KMS-11 (cell line): ENCODE measurements at regions not wholly inside any gene's neighbourhood (a gene's known extent, or its start where the extent isn't known, plus 50 kb on each side); places are given as distances from the start of the nearest gene placed in this dataset.

ENCODE experiments used
- H2AFZ ChIP-seq: fragments of 200-600 bp; sonication (generic); 2 replicates; pipeline ENCODE4 v1.6.1; 2016; ENCODE audit warnings: antibody characterized with exemption, mixed run types, low read depth
- H3K27ac ChIP-seq: fragments of 200-600 bp; sonication (generic); 2 replicates; pipeline ENCODE4 v1.6.1; 2016; ENCODE audit warnings: mild to moderate bottlenecking, mixed run types
- H3K27me3 ChIP-seq: fragments of 200-600 bp; sonication (generic); 2 replicates; pipeline ENCODE4 v1.6.1; 2017; ENCODE audit warnings: mild to moderate bottlenecking, low read depth, mixed run types, moderate library complexity; ENCODE audit not compliant: insufficient read depth
- H3K36me3 ChIP-seq: fragments of 200-600 bp; sonication (generic); 2 replicates; pipeline ENCODE4 v1.6.1; 2017; ENCODE audit warnings: mild to moderate bottlenecking, mixed run types; ENCODE audit not compliant: insufficient read depth
- H3K4me1 ChIP-seq: fragments of 200-600 bp; sonication (generic); 2 replicates; pipeline ENCODE4 v1.6.1; 2016; ENCODE audit warnings: mild to moderate bottlenecking, low read depth, mixed run types; ENCODE audit not compliant: poor library complexity, severe bottlenecking
- H3K4me2 ChIP-seq: fragments of 200-600 bp; sonication (generic); 2 replicates; pipeline ENCODE4 v1.7.0; 2016; ENCODE audit warnings: mild to moderate bottlenecking, mixed run types
- H3K4me3 ChIP-seq: fragments of 200-600 bp; sonication (generic); IDR thresholded peaks from 2 replicates; pipeline ENCODE4 v1.6.1; 2017; ENCODE audit warnings: low read depth, low read length, mixed read lengths; ENCODE audit not compliant: insufficient read depth
- H3K79me2 ChIP-seq: fragments of 200-600 bp; sonication (generic); 2 replicates; pipeline ENCODE4 v1.6.1; 2016; ENCODE audit warnings: low read depth, mixed run types; ENCODE audit not compliant: insufficient read depth
- H3K9ac ChIP-seq: fragments of 200-600 bp; sonication (generic); 2 replicates; pipeline ENCODE4 v1.6.1; 2016; ENCODE audit warnings: mild to moderate bottlenecking, mixed run types
- H4K20me1 ChIP-seq: fragments of 200-600 bp; sonication (generic); 2 replicates; pipeline ENCODE4 v1.6.1; 2016; ENCODE audit warnings: mild to moderate bottlenecking, mixed run types; ENCODE audit not compliant: insufficient read depth
- TF ChIP-seq, protein P1 (sequence below): fragments of 200-600 bp; sonication (generic); conservative IDR thresholded peaks from 2 replicates; pipeline ENCODE4 v1.6.1; 2017; ENCODE audit warnings: low read depth, mild to moderate bottlenecking, antibody characterized with exemption, low read length, moderate library complexity, mixed read lengths

DNA sequence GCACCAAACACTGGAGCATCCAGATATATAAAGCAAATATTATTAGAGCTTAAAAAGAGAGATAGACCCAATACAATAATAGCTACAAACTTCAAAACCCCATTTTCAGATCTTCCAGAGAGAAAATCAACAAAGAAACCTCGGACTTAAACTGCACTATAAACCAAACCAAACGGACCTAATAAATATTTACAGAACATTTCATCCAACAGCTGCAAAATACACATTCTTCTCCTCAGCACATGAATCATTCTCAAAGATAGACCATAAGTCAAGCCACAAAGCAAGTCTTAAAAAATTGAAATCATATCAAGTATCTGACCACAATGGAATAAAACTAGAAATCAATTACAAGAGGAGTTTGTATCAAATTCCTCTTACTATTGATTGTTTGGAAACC lies 140.2 kb upstream of the OTOS start:
- no peaks in the 10 kb centered on the region for H3K36me3 ChIP-seq
- H2AFZ ChIP-seq = no peak overlapping the region
- H4K20me1 ChIP-seq = no peaks in the 10 kb centered on the region
- no peaks in the 10 kb centered on the region for H3K79me2 ChIP-seq
- H3K27me3 ChIP-seq = peaks cover 5% of the 10 kb centered on the region; the same call in 1 of the 2 replicates
- H3K4me3 ChIP-seq = no peak overlapping the region
- TF ChIP-seq, protein P1, sequence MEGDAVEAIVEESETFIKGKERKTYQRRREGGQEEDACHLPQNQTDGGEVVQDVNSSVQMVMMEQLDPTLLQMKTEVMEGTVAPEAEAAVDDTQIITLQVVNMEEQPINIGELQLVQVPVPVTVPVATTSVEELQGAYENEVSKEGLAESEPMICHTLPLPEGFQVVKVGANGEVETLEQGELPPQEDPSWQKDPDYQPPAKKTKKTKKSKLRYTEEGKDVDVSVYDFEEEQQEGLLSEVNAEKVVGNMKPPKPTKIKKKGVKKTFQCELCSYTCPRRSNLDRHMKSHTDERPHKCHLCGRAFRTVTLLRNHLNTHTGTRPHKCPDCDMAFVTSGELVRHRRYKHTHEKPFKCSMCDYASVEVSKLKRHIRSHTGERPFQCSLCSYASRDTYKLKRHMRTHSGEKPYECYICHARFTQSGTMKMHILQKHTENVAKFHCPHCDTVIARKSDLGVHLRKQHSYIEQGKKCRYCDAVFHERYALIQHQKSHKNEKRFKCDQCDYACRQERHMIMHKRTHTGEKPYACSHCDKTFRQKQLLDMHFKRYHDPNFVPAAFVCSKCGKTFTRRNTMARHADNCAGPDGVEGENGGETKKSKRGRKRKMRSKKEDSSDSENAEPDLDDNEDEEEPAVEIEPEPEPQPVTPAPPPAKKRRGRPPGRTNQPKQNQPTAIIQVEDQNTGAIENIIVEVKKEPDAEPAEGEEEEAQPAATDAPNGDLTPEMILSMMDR = no peak
- H3K9ac ChIP-seq = no peak overlapping the region
- H3K27ac ChIP-seq = no peak overlapping the region
- H3K4me1 ChIP-seq = no peaks in the 10 kb centered on the region
- H3K4me2 ChIP-seq = no peak overlapping the region

DNA sequence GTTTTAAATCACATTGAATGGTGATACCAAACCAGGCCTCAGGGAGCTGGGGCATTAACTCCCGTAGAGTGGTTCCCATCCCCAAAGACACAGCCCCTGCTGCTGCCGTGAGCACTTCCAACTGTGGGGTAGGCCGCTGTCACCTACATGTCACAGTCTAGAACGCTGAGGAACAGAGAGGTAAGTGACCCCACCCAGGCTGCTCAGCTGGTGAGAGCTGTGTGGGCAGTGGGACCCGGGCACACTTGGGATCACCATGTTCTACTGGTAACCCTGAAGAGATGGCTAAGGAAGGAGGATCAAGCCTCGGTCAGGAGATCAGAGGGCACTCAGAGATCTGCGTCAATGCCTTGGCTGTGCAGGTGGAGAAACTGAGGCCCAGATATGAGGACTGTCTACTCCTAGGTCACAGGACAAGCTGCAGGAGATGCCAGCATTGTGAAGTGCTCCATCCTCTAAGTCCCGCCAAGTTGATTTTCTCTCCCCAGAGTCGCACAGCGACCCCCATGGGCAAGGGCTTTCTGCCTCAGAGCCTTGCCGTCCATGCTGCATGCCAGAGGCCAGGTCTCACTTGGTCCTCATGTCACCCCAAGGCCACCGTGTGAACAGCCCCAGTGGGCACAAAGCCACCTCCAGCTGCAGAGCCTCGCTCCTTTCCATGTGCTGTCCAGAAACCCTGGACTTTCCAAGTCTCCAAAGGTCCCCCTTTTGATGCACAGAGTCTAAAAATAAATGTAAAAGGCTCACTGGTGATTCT lies 144.2 kb upstream of the OTOS start:
- Histone ChIP-seq H3K9ac (no peak overlapping the region), H3K79me2 (no peaks in the 10 kb centered on the region), H3K4me2 (no peak overlapping the region), H3K36me3 (no peaks in the 10 kb centered on the region), H4K20me1 (no peaks in the 10 kb centered on the region), H3K27me3 (peaks cover 9% of the 10 kb centered on the region; the same call in 1 of the 2 replicates), H3K27ac (no peak overlapping the region), H3K4me1 (no peaks in the 10 kb centered on the region), H3K4me3 (no peak overlapping the region), H2AFZ (no peak overlapping the region)
- TF ChIP-seq, protein P1 = no peak

DNA sequence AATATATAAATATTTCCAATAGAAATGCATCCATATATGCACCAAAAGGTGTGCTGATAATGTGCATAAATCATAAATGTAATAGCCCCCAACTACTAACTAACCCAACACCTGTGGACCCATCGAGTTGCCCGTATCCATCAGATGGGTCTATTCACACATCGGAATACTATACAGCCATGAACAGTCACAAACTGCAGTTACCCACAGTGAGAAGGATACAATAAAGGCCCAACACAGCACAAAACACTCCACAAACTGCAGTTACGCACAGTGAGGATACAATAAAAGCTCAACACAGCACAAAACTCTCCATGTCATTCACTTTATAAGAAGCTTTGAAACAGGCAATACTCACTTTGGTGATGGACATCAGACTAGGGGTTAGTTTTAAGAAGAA lies 145.3 kb upstream of the OTOS start:
- no peak overlapping the region for H3K4me2 ChIP-seq

DNA sequence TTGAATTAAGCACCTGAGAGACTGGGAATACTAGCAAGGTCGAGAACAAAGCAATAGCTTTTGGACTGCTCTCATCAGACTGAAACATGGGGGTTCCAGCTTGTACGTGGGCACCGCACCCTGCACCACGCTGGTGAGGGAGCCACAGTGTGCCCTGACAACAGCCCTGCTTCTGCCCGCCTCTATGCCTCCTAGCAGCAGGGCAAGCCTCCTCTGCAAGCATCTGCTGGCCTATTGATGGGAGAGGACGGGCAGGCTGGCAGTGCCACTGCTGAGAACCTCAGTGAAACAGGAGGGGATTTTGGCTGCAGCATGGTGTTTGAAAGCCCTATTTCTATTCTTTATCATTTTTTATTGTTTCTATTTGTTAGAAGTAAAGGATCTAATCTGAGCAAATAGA lies 146.1 kb upstream of the OTOS start:
- Histone ChIP-seq H3K4me3 (no peak overlapping the region), H3K4me2 (no peak overlapping the region), H3K79me2 (no peaks in the 10 kb centered on the region), H3K27me3 (peaks cover 8% of the 10 kb centered on the region; the same call in 1 of the 2 replicates), H4K20me1 (no peaks in the 10 kb centered on the region), H3K36me3 (no peaks in the 10 kb centered on the region), H3K4me1 (no peaks in the 10 kb centered on the region), H3K27ac (no peak overlapping the region), H3K9ac (no peak overlapping the region), H2AFZ (no peak overlapping the region)
- TF ChIP-seq, protein P1 = no peak

More for the DNA sequence above, 145.3 kb upstream of the OTOS start:
- H3K4me1 ChIP-seq = no peaks in the 10 kb centered on the region
- H2AFZ ChIP-seq = no peak overlapping the region
- no peak overlapping the region for H3K9ac ChIP-seq
- H3K79me2 ChIP-seq = no peaks in the 10 kb centered on the region
- H4K20me1 ChIP-seq = no peaks in the 10 kb centered on the region
- H3K27ac ChIP-seq = no peak overlapping the region
- peaks cover 12% of the 10 kb centered on the region; the same call in 1 of the 2 replicates for H3K27me3 ChIP-seq
- TF ChIP-seq, protein P1 = no peak
- no peaks in the 10 kb centered on the region for H3K36me3 ChIP-seq
- no peak overlapping the region for H3K4me3 ChIP-seq
